BJ (cell line): ENCODE measurements at regions not wholly inside any gene's neighbourhood (a gene's known extent, or its start where the extent isn't known, plus 50 kb on each side); places are given as distances from the start of the nearest gene placed in this dataset.

Source experiments
- CTCF ChIA-PET: fragments of 350-600 bp; formaldehyde crosslinking; extraction: SDS; loops from one replicate; lab custom pipeline; 2021; ENCODE audit warnings: antibody characterized with exemption, inconsistent platforms; lab: Yijun Ruan, JAX
- POLR2A ChIA-PET: fragments of 300-600 bp; sonication (Branson Sonifier 250); formaldehyde crosslinking; extraction: SDS; loops from one replicate; lab custom pipeline; 2021; ENCODE audit warnings: antibody characterized with exemption; lab: Charles Lee
- DNase-seq: peaks from one replicate; pipeline ENCODE4 v3.0.0-alpha.2; 2011; ENCODE audit warnings: low read depth
- H3K27me3 ChIP-seq: 2 replicates; pipeline ENCODE4 v1.6.0; 2011; ENCODE audit warnings: low read length; ENCODE audit not compliant: control insufficient read depth, insufficient read depth
- H3K36me3 ChIP-seq: 2 replicates; pipeline ENCODE4 v1.5.1; 2011; ENCODE audit warnings: low read length; ENCODE audit not compliant: control insufficient read depth, insufficient read depth
- H3K4me3 ChIP-seq: 2 replicates; pipeline ENCODE4 v1.5.1; 2011; ENCODE audit warnings: low read depth, mild to moderate bottlenecking, control low read depth, low read length
- CTCF ChIP-seq: IDR thresholded peaks from 2 replicates; pipeline ENCODE4 v1.5.1; 2011; ENCODE audit warnings: low read depth, mild to moderate bottlenecking, control low read depth, inconsistent platforms, low read length, moderate library complexity; ENCODE audit not compliant: insufficient read depth

- POLR2A ChIA-PET = no interaction called here
- Histone ChIP-seq H3K27me3 (no peaks in the 10 kb centered on the region), H3K4me3 (no peak overlapping the region), H3K36me3 (no peaks in the 10 kb centered on the region)
- DNase-seq = no peak
- TF ChIP-seq CTCF = no peak
- CTCF ChIA-PET = no interaction called here
These were observed 114.6 kb upstream of the MAGI3 start for GRCh38 chr1:113275691-113276090.

GRCh38 chr1:113276507-113276906, 113.8 kb upstream of the MAGI3 start:
- POLR2A ChIA-PET = no interaction called here
- CTCF ChIA-PET = no interaction called here
- no peak for TF ChIP-seq CTCF
- no peak for DNase-seq
- Histone ChIP-seq H3K36me3 (no peaks in the 10 kb centered on the region), H3K27me3 (no peaks in the 10 kb centered on the region), H3K4me3 (no peak overlapping the region)

- POLR2A ChIA-PET = no interaction called here
- TF ChIP-seq CTCF = no peak
- H3K27me3 ChIP-seq = no peaks in the 10 kb centered on the region; the same call in 1 of the 2 replicates
- no peak overlapping the region for H3K4me3 ChIP-seq
- H3K36me3 ChIP-seq = no peaks in the 10 kb centered on the region
- CTCF ChIA-PET = no interaction called here
- no peak for DNase-seq
These were observed 111.9 kb upstream of the MAGI3 start for GRCh38 chr1:113278371-113278770.

GRCh38 chr1:113278777-113279176, 111.5 kb upstream of the MAGI3 start:
- CTCF ChIA-PET = no interaction called here
- Histone ChIP-seq H3K27me3 (no peaks in the 10 kb centered on the region; the same call in 1 of the 2 replicates), H3K36me3 (no peaks in the 10 kb centered on the region), H3K4me3 (no peak overlapping the region)
- POLR2A ChIA-PET = no interaction called here
- no peak for DNase-seq
- no peak for TF ChIP-seq CTCF

GRCh38 chr1:113279776-113280391, 110.4 kb upstream of the MAGI3 start:
- no peak for DNase-seq
- ChIA-PET CTCF (no interaction called here), POLR2A (no interaction called here)
- H3K27me3 ChIP-seq = no peaks in the 10 kb centered on the region; the same call in 1 of the 2 replicates
- no peak for TF ChIP-seq CTCF
- H3K4me3 ChIP-seq = no peak overlapping the region
- H3K36me3 ChIP-seq = no peaks in the 10 kb centered on the region
